ENCODE measurements at regions not wholly inside any gene's neighbourhood (a gene's known extent, or its start where the extent isn't known, plus 50 kb on each side); places are given as distances from the start of the nearest gene placed in this dataset.

DNA sequence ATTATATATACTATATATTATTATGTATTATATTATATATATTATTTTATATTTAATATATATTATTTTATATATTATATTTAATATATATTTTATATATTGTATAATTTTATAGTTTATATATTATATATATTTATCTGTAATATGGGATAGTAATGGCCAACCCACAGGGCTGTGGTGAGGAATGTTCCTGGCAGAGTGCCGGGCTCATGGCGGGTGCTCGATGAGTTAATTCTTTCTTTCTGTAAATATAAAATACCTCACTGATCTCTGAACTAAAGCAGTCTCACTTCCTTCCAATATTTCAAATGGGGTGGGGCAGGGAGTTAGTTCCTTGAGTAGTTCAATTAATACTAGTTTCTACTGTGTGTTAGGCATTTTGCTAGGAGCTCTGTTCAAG, 389.4 kb downstream of the TSN start:
- no peak for DNase-seq (ENCODE audit: low read depth)
- no peaks in the 10 kb centered on the region for H3K27me3 ChIP-seq (ENCODE audit: control insufficient read depth, insufficient read depth, low read length)
- FAIRE-seq: no peak
- H3K36me3 ChIP-seq (ENCODE audit: control insufficient read depth, insufficient read depth, low read length): no peaks in the 10 kb centered on the region
- H3K4me3 ChIP-seq (ENCODE audit: low read depth, low read length): no peak overlapping the region
- TF ChIP-seq, protein P1, sequence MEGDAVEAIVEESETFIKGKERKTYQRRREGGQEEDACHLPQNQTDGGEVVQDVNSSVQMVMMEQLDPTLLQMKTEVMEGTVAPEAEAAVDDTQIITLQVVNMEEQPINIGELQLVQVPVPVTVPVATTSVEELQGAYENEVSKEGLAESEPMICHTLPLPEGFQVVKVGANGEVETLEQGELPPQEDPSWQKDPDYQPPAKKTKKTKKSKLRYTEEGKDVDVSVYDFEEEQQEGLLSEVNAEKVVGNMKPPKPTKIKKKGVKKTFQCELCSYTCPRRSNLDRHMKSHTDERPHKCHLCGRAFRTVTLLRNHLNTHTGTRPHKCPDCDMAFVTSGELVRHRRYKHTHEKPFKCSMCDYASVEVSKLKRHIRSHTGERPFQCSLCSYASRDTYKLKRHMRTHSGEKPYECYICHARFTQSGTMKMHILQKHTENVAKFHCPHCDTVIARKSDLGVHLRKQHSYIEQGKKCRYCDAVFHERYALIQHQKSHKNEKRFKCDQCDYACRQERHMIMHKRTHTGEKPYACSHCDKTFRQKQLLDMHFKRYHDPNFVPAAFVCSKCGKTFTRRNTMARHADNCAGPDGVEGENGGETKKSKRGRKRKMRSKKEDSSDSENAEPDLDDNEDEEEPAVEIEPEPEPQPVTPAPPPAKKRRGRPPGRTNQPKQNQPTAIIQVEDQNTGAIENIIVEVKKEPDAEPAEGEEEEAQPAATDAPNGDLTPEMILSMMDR (IDR thresholded peaks at IDR 0.05; ENCODE audit: insufficient read depth, low read length, severe bottlenecking): no peak

DNA sequence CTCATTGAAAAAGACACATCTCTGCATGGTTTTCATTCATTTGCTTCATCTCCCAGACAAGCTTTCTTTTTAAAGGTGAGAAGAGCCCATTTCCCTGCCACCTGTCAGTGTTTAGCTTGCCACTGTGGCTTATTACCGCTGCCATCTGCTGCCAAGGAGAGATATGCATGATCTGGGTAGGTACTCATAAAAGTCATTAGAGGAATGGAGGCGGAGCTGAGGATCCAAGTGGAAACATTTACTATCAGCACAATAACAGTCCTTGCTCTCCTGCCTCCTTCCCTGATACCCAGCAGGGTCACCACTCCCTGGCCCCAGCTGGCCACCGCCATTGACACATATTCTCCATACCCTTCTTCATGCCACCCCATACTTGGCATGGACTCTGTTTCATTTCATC, 390.4 kb downstream of the TSN start:
- TF ChIP-seq, protein P1 (IDR thresholded peaks at IDR 0.05; ENCODE audit: insufficient read depth, low read length, severe bottlenecking): no peak
- Histone ChIP-seq H3K36me3 (ENCODE audit: control insufficient read depth, insufficient read depth, low read length) (no peaks in the 10 kb centered on the region), H3K27me3 (ENCODE audit: control insufficient read depth, insufficient read depth, low read length) (no peaks in the 10 kb centered on the region), H3K4me3 (ENCODE audit: low read depth, low read length) (no peak overlapping the region)
- FAIRE-seq (no peak), DNase-seq (ENCODE audit: low read depth) (no peak)

DNA sequence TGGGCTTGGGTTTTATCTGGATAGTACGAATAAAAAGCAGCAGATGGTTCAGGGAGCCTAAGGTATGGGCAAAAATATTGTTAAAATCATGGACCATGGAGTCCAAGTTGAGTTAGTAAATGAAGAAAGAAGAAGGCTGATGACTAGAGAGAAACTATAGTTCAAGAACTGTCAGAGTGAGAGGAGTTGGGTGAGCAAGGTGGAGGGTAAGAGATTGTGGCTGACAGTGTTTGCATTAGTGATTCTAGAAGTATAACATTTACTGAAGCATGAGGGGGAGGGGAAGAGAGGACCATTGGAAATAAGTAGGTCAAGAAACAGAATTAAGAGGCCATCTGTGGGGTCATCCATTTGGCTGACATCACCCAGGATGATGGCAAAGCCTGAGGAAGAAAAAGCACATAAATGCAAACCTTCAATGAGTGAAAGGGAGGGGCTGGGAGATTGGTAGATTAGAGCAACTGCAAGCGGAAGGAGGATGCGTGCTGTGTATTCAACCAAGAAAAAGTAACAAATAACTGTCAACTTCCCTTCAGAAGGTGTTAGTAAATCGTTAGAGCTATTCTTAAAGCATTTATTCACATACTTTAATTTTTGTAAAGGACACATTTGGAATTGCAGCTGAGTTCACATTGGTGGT, 392.8 kb downstream of the TSN start:
- TF ChIP-seq, protein P1 (IDR thresholded peaks at IDR 0.05; ENCODE audit: insufficient read depth, low read length, severe bottlenecking): no peak
- no peak for DNase-seq (ENCODE audit: low read depth)
- H3K36me3 ChIP-seq (ENCODE audit: control insufficient read depth, insufficient read depth, low read length): no peaks in the 10 kb centered on the region
- H3K4me3 ChIP-seq (ENCODE audit: low read depth, low read length): no peak overlapping the region
- FAIRE-seq: no peak
- no peaks in the 10 kb centered on the region for H3K27me3 ChIP-seq (ENCODE audit: control insufficient read depth, insufficient read depth, low read length)

DNA sequence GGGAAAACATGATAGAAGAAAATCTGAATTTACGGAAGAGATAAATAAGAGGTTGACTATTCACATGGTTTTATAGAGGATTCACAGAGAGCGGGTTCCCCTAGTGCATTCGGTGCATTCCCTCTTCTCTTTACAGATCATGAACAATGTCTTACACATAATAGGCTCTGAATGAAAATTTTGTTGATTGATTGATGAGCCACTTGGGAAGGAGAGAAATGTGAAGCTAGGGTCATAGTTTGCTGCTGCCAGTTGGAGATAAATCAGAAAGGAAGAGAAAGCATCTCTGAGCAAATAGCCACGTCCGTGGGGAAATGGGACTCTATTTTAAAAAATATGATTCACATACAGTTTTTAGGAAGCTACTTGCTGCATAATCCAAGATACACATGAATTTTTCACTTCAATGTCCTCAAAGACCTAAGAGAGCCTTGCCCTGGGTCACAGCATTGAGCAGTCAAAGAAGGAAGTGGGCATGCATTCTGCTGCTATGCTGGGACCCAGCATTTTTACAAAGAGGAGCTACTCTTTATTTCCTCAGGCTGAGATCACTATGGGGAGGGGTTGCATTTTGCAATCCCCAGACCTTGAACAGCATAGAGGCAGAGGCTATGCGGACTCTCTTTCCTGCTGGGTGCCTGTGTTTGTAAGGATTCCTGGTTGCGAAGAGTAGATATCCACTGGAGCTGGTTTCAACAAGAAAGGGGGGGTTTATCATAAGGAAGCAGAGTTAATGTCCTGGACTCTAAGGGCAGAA, 395.3 kb downstream of the TSN start:
- DNase-seq (ENCODE audit: low read depth) (no peak), FAIRE-seq (no peak)
- no peaks in the 10 kb centered on the region for H3K36me3 ChIP-seq (ENCODE audit: control insufficient read depth, insufficient read depth, low read length)
- TF ChIP-seq, protein P1 (IDR thresholded peaks at IDR 0.05; ENCODE audit: insufficient read depth, low read length, severe bottlenecking): no peak
- H3K4me3 ChIP-seq (ENCODE audit: low read depth, low read length): no peak overlapping the region
- no peaks in the 10 kb centered on the region for H3K27me3 ChIP-seq (ENCODE audit: control insufficient read depth, insufficient read depth, low read length)

DNA sequence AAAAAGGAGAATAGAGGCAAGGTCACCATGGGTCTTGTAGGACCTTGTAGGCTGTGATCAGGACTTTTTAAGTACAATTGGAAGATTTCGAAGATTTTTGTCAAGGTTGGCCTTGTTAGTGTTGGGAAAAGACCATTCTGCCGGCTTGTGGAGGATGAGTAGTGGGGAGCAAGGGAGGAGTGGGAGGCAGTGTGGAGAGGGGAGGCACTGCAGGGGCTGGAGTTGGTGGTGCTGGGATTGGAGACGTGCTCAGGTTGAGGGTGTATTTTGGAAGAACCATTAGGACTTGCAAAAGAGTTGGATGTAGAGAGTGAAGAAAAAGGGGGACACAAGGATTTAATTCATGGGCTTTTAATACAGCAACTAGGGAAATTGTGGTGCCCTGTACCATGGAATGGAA, 397.1 kb downstream of the TSN start:
- H3K4me3 ChIP-seq (ENCODE audit: low read depth, low read length): no peak overlapping the region
- no peak for DNase-seq (ENCODE audit: low read depth)
- TF ChIP-seq, protein P1 (IDR thresholded peaks at IDR 0.05; ENCODE audit: insufficient read depth, low read length, severe bottlenecking): no peak
- no peak for FAIRE-seq
- H3K36me3 ChIP-seq (ENCODE audit: control insufficient read depth, insufficient read depth, low read length): no peaks in the 10 kb centered on the region
- no peaks in the 10 kb centered on the region for H3K27me3 ChIP-seq (ENCODE audit: control insufficient read depth, insufficient read depth, low read length)

Data from bronchial epithelial cell (primary cell).